HFF-Myc (cell line): ENCODE measurements at regions not wholly inside any gene's neighbourhood (a gene's known extent, or its start where the extent isn't known, plus 50 kb on each side); places are given as distances from the start of the nearest gene placed in this dataset.

Experiments used
- DNase-seq: peaks from one replicate; pipeline ENCODE4 v3.0.0-alpha.2; 2011; ENCODE audit warnings: low read depth; ENCODE audit errors: extremely low read depth
- H3K4me3 ChIP-seq: replicated peaks from 2 replicates; pipeline ENCODE4 v1.5.1; 2011; ENCODE audit warnings: low read depth, mild to moderate bottlenecking, control low read depth, low read length
- TF ChIP-seq, protein P1 (sequence below): IDR thresholded peaks from 2 replicates; pipeline ENCODE4 v1.5.1; 2012; ENCODE audit warnings: mild to moderate bottlenecking, low read depth, low read length, control low read depth; ENCODE audit errors: missing control alignments

GRCh38 chr5:54743997-54744788, 226.6 kb downstream of the SNX18 start:
- TF ChIP-seq, protein P1, sequence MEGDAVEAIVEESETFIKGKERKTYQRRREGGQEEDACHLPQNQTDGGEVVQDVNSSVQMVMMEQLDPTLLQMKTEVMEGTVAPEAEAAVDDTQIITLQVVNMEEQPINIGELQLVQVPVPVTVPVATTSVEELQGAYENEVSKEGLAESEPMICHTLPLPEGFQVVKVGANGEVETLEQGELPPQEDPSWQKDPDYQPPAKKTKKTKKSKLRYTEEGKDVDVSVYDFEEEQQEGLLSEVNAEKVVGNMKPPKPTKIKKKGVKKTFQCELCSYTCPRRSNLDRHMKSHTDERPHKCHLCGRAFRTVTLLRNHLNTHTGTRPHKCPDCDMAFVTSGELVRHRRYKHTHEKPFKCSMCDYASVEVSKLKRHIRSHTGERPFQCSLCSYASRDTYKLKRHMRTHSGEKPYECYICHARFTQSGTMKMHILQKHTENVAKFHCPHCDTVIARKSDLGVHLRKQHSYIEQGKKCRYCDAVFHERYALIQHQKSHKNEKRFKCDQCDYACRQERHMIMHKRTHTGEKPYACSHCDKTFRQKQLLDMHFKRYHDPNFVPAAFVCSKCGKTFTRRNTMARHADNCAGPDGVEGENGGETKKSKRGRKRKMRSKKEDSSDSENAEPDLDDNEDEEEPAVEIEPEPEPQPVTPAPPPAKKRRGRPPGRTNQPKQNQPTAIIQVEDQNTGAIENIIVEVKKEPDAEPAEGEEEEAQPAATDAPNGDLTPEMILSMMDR = no peak
- peak; percentile 97 for DNase-seq
- H3K4me3 ChIP-seq = no peak overlapping the region

- H3K4me3 ChIP-seq = no peak overlapping the region
- TF ChIP-seq, protein P1 = no peak
- no peak for DNase-seq
Measured at GRCh38 chr5:54743581-54743980, 226.0 kb downstream of the SNX18 start.

GRCh38 chr5:54742417-54742891, 224.9 kb downstream of the SNX18 start:
- no peak for DNase-seq
- TF ChIP-seq, protein P1 = no peak
- no peak overlapping the region for H3K4me3 ChIP-seq

DNA sequence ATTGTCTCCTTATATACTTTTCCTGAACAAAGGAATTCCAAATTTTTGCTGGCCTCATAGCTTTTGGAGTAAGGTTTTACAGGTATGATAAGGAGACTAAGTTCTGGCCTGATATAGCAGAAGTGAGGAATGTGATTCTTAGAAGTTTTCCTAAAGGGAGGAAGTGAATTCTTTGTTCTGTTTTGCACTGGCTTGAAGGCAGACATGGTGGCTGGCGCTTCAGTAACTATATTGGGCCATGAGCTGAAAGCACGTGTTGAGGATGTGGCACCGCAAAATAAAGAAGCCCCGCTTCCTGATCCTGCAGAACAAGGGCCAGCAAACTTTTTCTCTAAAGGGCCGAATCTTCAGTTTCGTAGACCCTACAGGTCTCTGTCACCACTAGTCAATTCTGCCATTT, 224.2 kb downstream of the SNX18 start:
- DNase-seq = no peak
- TF ChIP-seq, protein P1 = no peak
- no peak overlapping the region for H3K4me3 ChIP-seq

DNA sequence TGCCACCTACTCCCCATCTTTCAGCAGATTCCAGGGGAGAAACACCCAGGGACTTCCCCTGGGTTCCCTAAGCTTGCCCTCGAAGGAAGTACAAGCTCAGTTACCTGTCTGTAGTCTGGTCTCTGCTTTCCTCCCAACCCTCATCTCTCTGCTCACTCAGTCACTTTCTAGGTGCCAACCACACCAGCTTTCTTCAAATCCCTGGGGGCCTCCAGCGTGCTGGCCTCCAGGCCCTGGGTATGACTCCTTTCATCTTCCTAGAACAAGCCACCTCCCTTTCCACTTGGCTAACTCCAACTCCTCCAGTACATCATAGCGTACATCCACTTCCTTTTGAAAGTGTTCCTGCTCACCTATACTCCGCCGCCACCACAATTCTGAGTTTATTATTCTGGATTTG, 222.6 kb downstream of the SNX18 start:
- no peak for DNase-seq
- H3K4me3 ChIP-seq = no peak overlapping the region
- TF ChIP-seq, protein P1 = no peak

GRCh38 chr5:54739371-54739770, 221.8 kb downstream of the SNX18 start:
- TF ChIP-seq, protein P1 = no peak
- H3K4me3 ChIP-seq = no peak overlapping the region
- DNase-seq = no peak
